Panc1 (cell line): ENCODE measurements at regions not wholly inside any gene's neighbourhood (a gene's known extent, or its start where the extent isn't known, plus 50 kb on each side); places are given as distances from the start of the nearest gene placed in this dataset.

Source experiments
- ATAC-seq: fragments of 200-7000 bp; cut with Tn5 transposase; 2 replicates; pipeline ENCODE4 v1.9.1; 2020; ENCODE audit warnings: mild to moderate bottlenecking, moderate library complexity
- BruUV-seq: library from RNA; stranded (reverse); fragments of 400-500 nt; replicated peaks from 2 replicates; lab custom pipeline; 2021; lab: Mats Ljungman, UMichigan
- CTCF ChIA-PET: fragments of 300-600 bp; sonication (Branson Sonifier 250); formaldehyde crosslinking; loops from one replicate; lab custom pipeline; 2022; ENCODE audit warnings: antibody characterized with exemption; lab: Charles Lee
- POLR2A ChIA-PET: fragments of 300-600 bp; sonication (Branson Sonifier 250); formaldehyde crosslinking; loops from one replicate; lab custom pipeline; 2022; ENCODE audit warnings: antibody characterized with exemption; lab: Charles Lee
- DNase-seq: peaks from one replicate; pipeline ENCODE4 v3.0.0-alpha.2; 2010; ENCODE audit warnings: low read depth, low spot score
- H3K27ac ChIP-seq: 2 replicates; pipeline ENCODE4 v1.5.1; 2011; ENCODE audit warnings: mild to moderate bottlenecking, low read length, inconsistent platforms
- H3K27me3 ChIP-seq: fragments of 200-500 bp; sonication (Bioruptor generic); 2 replicates; pipeline ENCODE4 v1.6.0; 2014; ENCODE audit warnings: low read length, inconsistent platforms; ENCODE audit not compliant: control insufficient read depth, insufficient read depth
- H3K36me3 ChIP-seq: fragments of 200-500 bp; sonication (Bioruptor generic); 2 replicates; pipeline ENCODE4 v1.5.1; 2014; ENCODE audit warnings: inconsistent platforms, mild to moderate bottlenecking, low read length, moderate library complexity; ENCODE audit not compliant: control insufficient read depth, insufficient read depth
- H3K4me1 ChIP-seq: 2 replicates; pipeline ENCODE4 v1.5.1; 2011; ENCODE audit warnings: inconsistent platforms, mild to moderate bottlenecking, low read length, moderate library complexity; ENCODE audit not compliant: control insufficient read depth, insufficient read depth
- H3K4me3 ChIP-seq, 2 experiments: 2 replicates each; pipeline ENCODE4 v1.5.1; 2011 to 2012; ENCODE audit warnings: low read depth in 2 of 2, low read length in 2 of 2, mild to moderate bottlenecking in 2 of 2, inconsistent platforms in 1 of 2, moderate library complexity in 1 of 2
- H3K9me3 ChIP-seq: fragments of 200-500 bp; sonication (Bioruptor generic); 2 replicates; pipeline ENCODE4 v1.5.1; 2014; ENCODE audit warnings: low read depth, mild to moderate bottlenecking, inconsistent platforms, low read length, moderate library complexity; ENCODE audit not compliant: control insufficient read depth, insufficient read depth
- POLR2AphosphoS5 ChIP-seq: IDR thresholded peaks from 2 replicates; pipeline ENCODE4 v1.6.1; 2012; ENCODE audit warnings: mild to moderate bottlenecking, low read depth, low read length, moderate library complexity
- REST ChIP-seq, 2 experiments: IDR thresholded peaks; 2 replicates each; pipeline ENCODE4 v1.6.1; 2011 to 2012; ENCODE audit warnings: low read depth in 2 of 2, control low read depth in 1 of 2, low read length in 1 of 2, mild to moderate bottlenecking in 1 of 2, moderate library complexity in 1 of 2; ENCODE audit not compliant: insufficient read depth in 1 of 2
- SIN3A ChIP-seq: IDR thresholded peaks from 2 replicates; pipeline ENCODE4 v1.6.1; 2012; ENCODE audit warnings: low read depth, mild to moderate bottlenecking, low read length, moderate library complexity, borderline replicate concordance; ENCODE audit not compliant: insufficient read depth
- TCF7L2 ChIP-seq: IDR thresholded peaks from 2 replicates; pipeline ENCODE4 v1.6.1; 2011; ENCODE audit warnings: mild to moderate bottlenecking, low read depth, low read length, inconsistent platforms
- in situ Hi-C: cut with HindIII; loops from 2 replicates; pipeline ENCODE4 v1.10.0; 2016; ENCODE audit warnings: low sequenced_read_pairs, low pct_unique_long_range_greater_than_20kb
- intact Hi-C: fragments of 100-400 bp; cut with micrococcal nuclease; formaldehyde crosslinking; loops from one replicate; pipeline ENCODE4 v1.10.0; 2022; ENCODE audit not compliant: unreplicated experiment
- TF ChIP-seq, protein P1 (sequence below): fragments of 450-650 bp; IDR thresholded peaks from 2 replicates; pipeline ENCODE4 v1.5.1; 2017; ENCODE audit warnings: mild to moderate bottlenecking

DNA sequence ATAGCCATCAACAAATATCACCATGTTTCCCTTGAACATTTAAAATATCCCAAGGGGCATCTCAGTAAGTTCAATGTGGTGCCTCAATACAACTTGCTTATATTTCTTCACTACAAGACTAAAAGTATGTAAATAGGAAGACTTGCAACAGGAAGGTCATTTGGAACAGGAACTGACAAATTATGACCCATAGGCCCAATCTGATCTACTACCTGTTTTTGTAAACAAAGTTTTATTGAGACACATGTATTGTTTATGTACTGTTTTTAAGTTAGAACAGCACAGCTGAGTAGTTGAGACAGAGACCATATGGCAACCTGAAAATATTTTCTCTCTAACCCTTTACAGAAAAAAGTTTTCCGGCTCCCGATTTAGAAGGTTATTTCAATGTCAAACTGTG, 154.8 kb upstream of the TFPI start:
- ATAC-seq = no peak
- in situ Hi-C loops = no loop called here
- POLR2A ChIA-PET = no interaction called here

DNA sequence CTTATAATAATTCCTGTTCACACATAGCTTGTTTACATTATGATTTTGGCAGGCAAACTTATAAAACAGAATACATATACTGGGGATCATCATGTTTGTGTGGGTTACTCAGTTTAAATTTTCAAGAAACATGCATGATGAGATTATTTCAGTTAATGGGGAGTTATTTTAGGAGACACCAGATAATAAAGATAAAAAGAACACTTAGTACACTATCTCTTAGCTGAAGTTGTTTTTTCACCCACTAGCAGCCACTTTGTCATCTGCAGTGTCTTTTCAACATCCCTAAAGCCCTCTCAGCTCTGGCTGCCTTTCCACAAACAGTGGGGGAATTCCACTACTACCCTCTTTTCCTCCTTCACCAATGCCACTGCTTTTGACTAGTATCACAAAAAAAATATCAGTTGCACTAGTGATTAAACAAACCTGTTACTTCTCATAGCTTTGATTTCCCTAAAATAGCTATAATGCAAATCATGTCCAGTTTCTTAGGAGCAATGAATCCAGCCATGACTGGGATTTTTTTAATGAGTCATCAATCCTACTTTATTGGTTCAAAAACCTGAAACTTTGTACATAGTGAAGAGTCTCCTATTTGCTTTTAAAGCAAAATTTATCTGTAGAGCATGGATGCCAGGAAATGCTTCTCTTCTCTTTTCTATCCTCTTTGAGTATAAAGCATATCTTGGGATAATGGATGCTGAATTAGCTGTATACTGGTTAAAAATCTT, 156.7 kb upstream of the TFPI start:
- ChIA-PET CTCF (interaction anchor here (0.5 kb wide), 1 partner anchor 23 kb away, joined by 3 read pairs; no protein-coding TSS in a partner anchor), POLR2A (no interaction called here)
- ATAC-seq = no peak
- no peak for DNase-seq
- TF ChIP-seq REST (IDR thresholded peaks at IDR 0.05; ENCODE audit: insufficient read depth in 1 of 2, low read depth in 2 of 2, low read length in 1 of 2) = no peak
- no peak for TF ChIP-seq SIN3A
- no peak for TF ChIP-seq TCF7L2
- TF ChIP-seq, protein P1, sequence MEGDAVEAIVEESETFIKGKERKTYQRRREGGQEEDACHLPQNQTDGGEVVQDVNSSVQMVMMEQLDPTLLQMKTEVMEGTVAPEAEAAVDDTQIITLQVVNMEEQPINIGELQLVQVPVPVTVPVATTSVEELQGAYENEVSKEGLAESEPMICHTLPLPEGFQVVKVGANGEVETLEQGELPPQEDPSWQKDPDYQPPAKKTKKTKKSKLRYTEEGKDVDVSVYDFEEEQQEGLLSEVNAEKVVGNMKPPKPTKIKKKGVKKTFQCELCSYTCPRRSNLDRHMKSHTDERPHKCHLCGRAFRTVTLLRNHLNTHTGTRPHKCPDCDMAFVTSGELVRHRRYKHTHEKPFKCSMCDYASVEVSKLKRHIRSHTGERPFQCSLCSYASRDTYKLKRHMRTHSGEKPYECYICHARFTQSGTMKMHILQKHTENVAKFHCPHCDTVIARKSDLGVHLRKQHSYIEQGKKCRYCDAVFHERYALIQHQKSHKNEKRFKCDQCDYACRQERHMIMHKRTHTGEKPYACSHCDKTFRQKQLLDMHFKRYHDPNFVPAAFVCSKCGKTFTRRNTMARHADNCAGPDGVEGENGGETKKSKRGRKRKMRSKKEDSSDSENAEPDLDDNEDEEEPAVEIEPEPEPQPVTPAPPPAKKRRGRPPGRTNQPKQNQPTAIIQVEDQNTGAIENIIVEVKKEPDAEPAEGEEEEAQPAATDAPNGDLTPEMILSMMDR = no peak
- TF ChIP-seq POLR2AphosphoS5 = no peak
- BruUV-seq = no TSS peak
- H3K27me3 ChIP-seq = no peaks in the 10 kb centered on the region
- no peaks in the 10 kb centered on the region for H3K36me3 ChIP-seq
- no peak overlapping the region for H3K4me3 ChIP-seq
- no peaks in the 10 kb centered on the region for H3K4me1 ChIP-seq
- H3K9me3 ChIP-seq = no peaks in the 10 kb centered on the region
- in situ Hi-C loops = no loop called here
- intact Hi-C loops = no loop called here
- no peak overlapping the region for H3K27ac ChIP-seq

More for the DNA sequence above, 154.8 kb upstream of the TFPI start:
- Histone ChIP-seq H3K36me3 (no peaks in the 10 kb centered on the region), H3K4me3 (no peak overlapping the region), H3K27ac (no peak overlapping the region), H3K4me1 (no peaks in the 10 kb centered on the region), H3K9me3 (no peaks in the 10 kb centered on the region), H3K27me3 (no peaks in the 10 kb centered on the region)
- DNase-seq = no peak
- intact Hi-C loops = no loop called here
- CTCF ChIA-PET = no interaction called here
- BruUV-seq = no TSS peak
- TF ChIP-seq POLR2AphosphoS5 = no peak
- TF ChIP-seq SIN3A = no peak
- TF ChIP-seq, protein P1 = no peak
- no peak for TF ChIP-seq REST (IDR thresholded peaks at IDR 0.05; ENCODE audit: insufficient read depth in 1 of 2, low read depth in 2 of 2, low read length in 1 of 2)
- TF ChIP-seq TCF7L2 = no peak
